Upper lobe of right lung (tissue), 1 donor: ENCODE measurements at regions not wholly inside any gene's neighbourhood (a gene's known extent, or its start where the extent isn't known, plus 50 kb on each side); places are given as distances from the start of the nearest gene placed in this dataset.

Experiments
- ATAC-seq: fragments of 200-7000 bp; cut with Tn5 transposase; one replicate; pipeline ENCODE4 v1.9.1; 2020; ENCODE audit warnings: mild to moderate bottlenecking, moderate library complexity
- DNase-seq: peaks from one replicate; pipeline ENCODE4 v3.0.0-alpha.2; 2020
- H3K27ac ChIP-seq: fragments of 200-600 bp; one replicate; pipeline ENCODE4 v1.8.0; 2022
- H3K27me3 ChIP-seq: fragments of 200-600 bp; one replicate; pipeline ENCODE4 v1.8.0; 2022; ENCODE audit warnings: mild to moderate bottlenecking
- H3K36me3 ChIP-seq: fragments of 200-600 bp; one replicate; pipeline ENCODE4 v1.8.0; 2022
- H3K4me1 ChIP-seq: fragments of 200-600 bp; one replicate; pipeline ENCODE4 v1.8.0; 2022
- H3K4me3 ChIP-seq: fragments of 200-600 bp; one replicate; pipeline ENCODE4 v1.8.0; 2022; ENCODE audit warnings: mild to moderate bottlenecking
- H3K9me3 ChIP-seq: fragments of 200-600 bp; one replicate; pipeline ENCODE4 v1.8.0; 2022
- intact Hi-C: fragments of 100-400 bp; cut with DNase I; formaldehyde crosslinking; loops from one replicate; pipeline ENCODE4 v1.11.0; 2022
- TF ChIP-seq, protein P1 (sequence below): fragments of 200-600 bp; IDR thresholded peaks from one replicate; pipeline ENCODE4 v1.8.0; 2022; ENCODE audit warnings: antibody characterized with exemption
- donor health status: DM: no; HTN: yes; CAD: no; lungs with severe emphysema.

- H3K4me3 ChIP-seq, result no peak overlapping the region
- H3K27me3 ChIP-seq, result no peaks in the 10 kb centered on the region
- H3K27ac ChIP-seq, result no peak overlapping the region
- intact Hi-C loops, result no loop called here
- no peaks in the 10 kb centered on the region for H3K9me3 ChIP-seq
- ATAC-seq, result no peak
- DNase-seq, result no peak
- H3K36me3 ChIP-seq, result no peaks in the 10 kb centered on the region
- TF ChIP-seq, protein P1, sequence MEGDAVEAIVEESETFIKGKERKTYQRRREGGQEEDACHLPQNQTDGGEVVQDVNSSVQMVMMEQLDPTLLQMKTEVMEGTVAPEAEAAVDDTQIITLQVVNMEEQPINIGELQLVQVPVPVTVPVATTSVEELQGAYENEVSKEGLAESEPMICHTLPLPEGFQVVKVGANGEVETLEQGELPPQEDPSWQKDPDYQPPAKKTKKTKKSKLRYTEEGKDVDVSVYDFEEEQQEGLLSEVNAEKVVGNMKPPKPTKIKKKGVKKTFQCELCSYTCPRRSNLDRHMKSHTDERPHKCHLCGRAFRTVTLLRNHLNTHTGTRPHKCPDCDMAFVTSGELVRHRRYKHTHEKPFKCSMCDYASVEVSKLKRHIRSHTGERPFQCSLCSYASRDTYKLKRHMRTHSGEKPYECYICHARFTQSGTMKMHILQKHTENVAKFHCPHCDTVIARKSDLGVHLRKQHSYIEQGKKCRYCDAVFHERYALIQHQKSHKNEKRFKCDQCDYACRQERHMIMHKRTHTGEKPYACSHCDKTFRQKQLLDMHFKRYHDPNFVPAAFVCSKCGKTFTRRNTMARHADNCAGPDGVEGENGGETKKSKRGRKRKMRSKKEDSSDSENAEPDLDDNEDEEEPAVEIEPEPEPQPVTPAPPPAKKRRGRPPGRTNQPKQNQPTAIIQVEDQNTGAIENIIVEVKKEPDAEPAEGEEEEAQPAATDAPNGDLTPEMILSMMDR, result no peak
- H3K4me1 ChIP-seq, result no peaks in the 10 kb centered on the region
These were observed 294.8 kb upstream of the FIGN start for GRCh38 chr2:164030623-164031022.

DNA sequence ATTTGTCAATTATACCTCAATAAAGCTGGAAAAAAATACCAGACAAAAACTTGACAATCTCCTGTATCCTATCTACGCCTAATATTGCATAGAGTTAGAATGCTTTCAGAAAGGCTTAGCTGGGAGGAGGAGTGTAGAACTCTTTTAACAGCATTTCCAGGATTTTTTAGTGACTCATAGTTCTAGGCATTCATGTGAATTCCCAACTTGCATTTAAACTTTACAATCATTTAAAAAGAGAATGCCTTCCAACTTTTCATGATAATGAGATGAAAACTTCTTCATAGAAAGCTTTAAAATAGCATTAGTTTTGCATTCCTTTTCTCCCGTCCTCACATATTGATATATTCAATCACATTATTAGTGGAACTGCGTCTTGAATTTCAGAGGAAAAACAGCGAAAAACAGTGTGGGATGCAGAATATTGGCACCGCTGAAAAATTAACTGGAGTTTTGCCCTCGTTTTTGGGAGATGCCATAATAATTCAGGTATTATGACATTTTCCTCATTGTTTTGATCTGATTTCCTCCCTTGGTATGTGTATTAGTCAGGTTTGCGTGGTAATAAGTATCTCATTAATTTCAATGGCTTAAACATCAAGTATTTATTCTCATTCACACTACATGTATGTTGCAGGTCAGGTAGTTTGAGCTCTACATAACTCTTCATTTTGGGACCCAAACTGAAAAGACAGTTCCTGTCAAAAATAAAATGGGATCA is 293.2 kb upstream of the FIGN start:
- H3K9me3 ChIP-seq, result no peaks in the 10 kb centered on the region
- no peaks in the 10 kb centered on the region for H3K36me3 ChIP-seq
- no peak overlapping the region for H3K4me3 ChIP-seq
- intact Hi-C loops, result no loop called here
- H3K27ac ChIP-seq, result no peak overlapping the region
- H3K4me1 ChIP-seq, result no peaks in the 10 kb centered on the region
- H3K27me3 ChIP-seq, result no peaks in the 10 kb centered on the region
- TF ChIP-seq, protein P1, result no peak
- ATAC-seq, result no peak
- no peak for DNase-seq

- Histone ChIP-seq H3K36me3 (no peaks in the 10 kb centered on the region), H3K4me1 (no peaks in the 10 kb centered on the region), H3K27me3 (no peaks in the 10 kb centered on the region), H3K4me3 (no peak overlapping the region), H3K27ac (no peak overlapping the region), H3K9me3 (no peaks in the 10 kb centered on the region)
- TF ChIP-seq, protein P1, result no peak
- ATAC-seq (no peak), DNase-seq (no peak)
- intact Hi-C loops, result no loop called here
These were observed 288.6 kb upstream of the FIGN start for GRCh38 chr2:164024396-164024795.

DNA sequence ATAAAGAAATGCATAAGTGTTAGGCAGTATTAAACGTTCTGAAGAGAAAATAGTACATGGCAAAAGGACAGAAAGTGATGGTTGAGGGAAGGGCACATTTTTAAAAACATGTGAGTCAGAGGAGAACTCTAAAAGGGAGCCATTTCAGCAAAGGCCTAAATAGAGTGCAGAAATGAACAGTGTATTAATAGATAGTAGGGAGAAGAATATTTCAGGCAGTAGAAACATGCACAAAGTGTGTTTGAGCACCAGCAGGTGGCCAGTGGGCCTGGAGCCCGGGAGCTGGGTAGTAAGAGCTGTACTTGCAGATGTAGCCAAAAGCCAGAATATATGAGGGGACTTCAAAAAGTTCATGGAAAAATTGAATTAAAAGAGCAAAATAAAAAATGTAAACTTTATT is 288.1 kb upstream of the FIGN start:
- ATAC-seq, result peak; percentile 24
- Histone ChIP-seq H3K27ac (no peak overlapping the region), H3K9me3 (no peaks in the 10 kb centered on the region), H3K27me3 (no peaks in the 10 kb centered on the region), H3K4me1 (no peaks in the 10 kb centered on the region), H3K4me3 (no peak overlapping the region), H3K36me3 (no peaks in the 10 kb centered on the region)
- peak; percentile 63 for DNase-seq
- intact Hi-C loops, result no loop called here
- TF ChIP-seq, protein P1, result no peak

DNA sequence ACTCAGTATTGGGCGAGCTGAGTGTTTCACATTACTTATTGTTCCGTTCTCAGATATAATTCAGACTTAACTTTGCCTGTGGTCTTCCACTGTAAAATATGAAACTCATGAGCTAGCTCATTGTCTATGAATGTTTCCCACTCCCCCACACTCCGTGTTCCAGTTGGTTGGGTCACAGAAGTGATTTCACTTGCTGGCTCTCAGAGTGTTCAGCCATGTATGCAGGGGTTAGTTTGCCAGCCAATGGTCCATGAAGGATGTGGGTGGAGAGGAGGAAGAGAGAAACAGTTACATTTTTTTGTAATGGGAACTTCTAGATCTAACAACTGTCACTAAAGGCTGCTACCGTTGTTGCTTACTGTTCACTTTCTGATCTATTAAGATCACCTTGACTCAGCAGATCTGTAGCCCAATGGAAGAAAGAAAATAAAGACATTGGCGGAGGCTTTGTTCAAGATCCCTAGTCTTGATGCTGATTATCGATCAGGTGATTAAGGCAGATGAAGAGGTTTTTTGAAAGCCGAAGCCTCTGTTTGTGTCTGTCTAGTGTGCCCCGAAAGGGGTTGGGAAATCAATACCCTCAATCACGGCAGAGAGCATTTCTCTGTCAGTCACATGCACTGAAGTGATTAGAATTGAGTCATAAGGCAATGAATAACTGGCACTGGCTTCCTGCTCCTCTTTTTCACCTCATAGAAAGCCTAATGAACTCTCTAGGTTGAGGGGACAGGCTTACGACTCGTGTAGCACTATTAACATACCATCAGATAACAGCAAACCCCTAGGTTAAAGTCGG is 279.7 kb upstream of the FIGN start:
- Histone ChIP-seq H3K27ac (no peak overlapping the region), H3K4me1 (no peaks in the 10 kb centered on the region), H3K9me3 (no peaks in the 10 kb centered on the region), H3K4me3 (no peak overlapping the region), H3K36me3 (no peaks in the 10 kb centered on the region), H3K27me3 (no peaks in the 10 kb centered on the region)
- TF ChIP-seq, protein P1, result no peak
- ATAC-seq (no peak), DNase-seq (no peak)
- intact Hi-C loops, result no loop called here
